Uterus (tissue), 3 donors: ENCODE measurements at regions not wholly inside any gene's neighbourhood (a gene's known extent, or its start where the extent isn't known, plus 50 kb on each side); places are given as distances from the start of the nearest gene placed in this dataset.

Source experiments
- DNase-seq, 2 donors: peaks; one replicate each; pipeline ENCODE4 v3.0.0-alpha.2; 2019 to 2020
- H3K27ac ChIP-seq, 2 donors: fragments of 200-600 bp; sonication (generic); 1 replicate in 1 of 2; 2 replicates in 1 of 2; pipeline ENCODE4 v1.5.1; 2016 to 2018
- H3K27me3 ChIP-seq, 2 donors: fragments of 200-600 bp; sonication (generic); one replicate each; pipeline ENCODE4 v1.5.1; 2018 to 2019; ENCODE audit warnings: control low read depth in 1 of 2
- H3K36me3 ChIP-seq, 2 donors: fragments of 200-600 bp; sonication (generic); one replicate each; pipeline ENCODE4 v1.5.1; 2019; ENCODE audit warnings: control low read depth in 1 of 2
- H3K4me1 ChIP-seq, 2 donors: fragments of 200-600 bp; sonication (generic); one replicate each; pipeline ENCODE4 v1.5.1; 2018 to 2019; ENCODE audit warnings: control low read depth in 1 of 2
- H3K4me3 ChIP-seq, 2 donors: fragments of 200-600 bp; sonication (generic); 1 replicate in 1 of 2; 2 replicates in 1 of 2; pipeline ENCODE4 v1.5.1; 2018 to 2019; ENCODE audit warnings: mild to moderate bottlenecking in 1 of 2
- H3K9me3 ChIP-seq, 2 donors: fragments of 200-600 bp; sonication (generic); one replicate each; pipeline ENCODE4 v1.5.1; 2019; ENCODE audit warnings: control low read depth in 1 of 2
- POLR2A ChIP-seq, 2 donors: fragments of 450-650 bp; IDR thresholded peaks; one replicate each; pipeline ENCODE4 v1.6.1; 2016; ENCODE audit warnings: antibody characterized with exemption in 2 of 2, mild to moderate bottlenecking in 1 of 2, moderate library complexity in 1 of 2
- intact Hi-C: fragments of 100-400 bp; cut with DNase I; formaldehyde crosslinking; loops from one replicate; pipeline ENCODE4 v1.15.1; 2023; ENCODE audit warnings: low total_unique reads
- TF ChIP-seq, protein P1 (sequence below), 4 experiments: fragments of 200-600 bp in 2 of 4; fragments of 450-650 bp in 2 of 4; sonication (generic) in 2 of 4; IDR thresholded peaks; one replicate each; pipeline ENCODE4 v1.5.1; 2016 to 2019; ENCODE audit warnings: antibody characterized with exemption in 4 of 4, mild to moderate bottlenecking in 2 of 4, moderate library complexity in 1 of 4
- donor health status: DM: yes; HTN: yes; CAD: no.

GRCh38 chr4:38392223-38392855 lies 271.7 kb upstream of the KLF3 start:
- Histone ChIP-seq H3K27me3 (no peaks in the 10 kb centered on the region), H3K4me3 (no peak overlapping the region), H3K4me1 (peaks cover 3 to 9% of the 10 kb centered on the region in 2 donors), H3K9me3 (no peaks in the 10 kb centered on the region), H3K36me3 (no peaks in the 10 kb centered on the region), H3K27ac (no peak overlapping the region)
- no peak for TF ChIP-seq POLR2A (IDR thresholded peaks at IDR 0.05)
- TF ChIP-seq, protein P1, sequence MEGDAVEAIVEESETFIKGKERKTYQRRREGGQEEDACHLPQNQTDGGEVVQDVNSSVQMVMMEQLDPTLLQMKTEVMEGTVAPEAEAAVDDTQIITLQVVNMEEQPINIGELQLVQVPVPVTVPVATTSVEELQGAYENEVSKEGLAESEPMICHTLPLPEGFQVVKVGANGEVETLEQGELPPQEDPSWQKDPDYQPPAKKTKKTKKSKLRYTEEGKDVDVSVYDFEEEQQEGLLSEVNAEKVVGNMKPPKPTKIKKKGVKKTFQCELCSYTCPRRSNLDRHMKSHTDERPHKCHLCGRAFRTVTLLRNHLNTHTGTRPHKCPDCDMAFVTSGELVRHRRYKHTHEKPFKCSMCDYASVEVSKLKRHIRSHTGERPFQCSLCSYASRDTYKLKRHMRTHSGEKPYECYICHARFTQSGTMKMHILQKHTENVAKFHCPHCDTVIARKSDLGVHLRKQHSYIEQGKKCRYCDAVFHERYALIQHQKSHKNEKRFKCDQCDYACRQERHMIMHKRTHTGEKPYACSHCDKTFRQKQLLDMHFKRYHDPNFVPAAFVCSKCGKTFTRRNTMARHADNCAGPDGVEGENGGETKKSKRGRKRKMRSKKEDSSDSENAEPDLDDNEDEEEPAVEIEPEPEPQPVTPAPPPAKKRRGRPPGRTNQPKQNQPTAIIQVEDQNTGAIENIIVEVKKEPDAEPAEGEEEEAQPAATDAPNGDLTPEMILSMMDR (IDR thresholded peaks at IDR 0.05), result no peak
- intact Hi-C loops, result no loop called here
- DNase-seq, result no peak

DNA sequence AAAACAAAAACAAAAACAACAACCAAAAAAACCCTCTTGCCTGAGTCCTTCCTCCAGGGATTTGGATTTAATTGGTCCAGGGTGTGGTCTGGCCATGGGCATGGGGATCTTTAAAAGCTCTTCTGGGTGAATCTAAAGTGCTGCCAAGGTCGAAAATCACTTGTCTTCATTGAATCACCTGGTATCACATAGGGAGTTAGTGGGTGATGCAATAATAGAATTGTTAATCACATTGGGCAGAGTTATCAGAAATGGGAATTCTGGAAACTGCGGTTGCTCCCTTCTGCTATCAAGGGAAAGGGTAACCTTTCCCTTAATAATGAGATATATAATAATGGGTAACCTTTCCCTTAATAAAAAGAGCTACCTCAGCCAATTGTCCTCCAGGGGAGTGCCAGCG lies 267.9 kb upstream of the KLF3 start:
- TF ChIP-seq, protein P1 (IDR thresholded peaks at IDR 0.05), result no peak
- no peak for TF ChIP-seq POLR2A (IDR thresholded peaks at IDR 0.05)
- intact Hi-C loops, result no loop called here
- H3K9me3 ChIP-seq, result no peaks in the 10 kb centered on the region
- H3K36me3 ChIP-seq, result no peaks in the 10 kb centered on the region
- H3K27me3 ChIP-seq, result no peaks in the 10 kb centered on the region
- DNase-seq, result no peak
- no peak overlapping the region for H3K4me3 ChIP-seq
- H3K4me1 ChIP-seq, result no peaks in the 10 kb centered on the region
- no peak overlapping the region for H3K27ac ChIP-seq

DNA sequence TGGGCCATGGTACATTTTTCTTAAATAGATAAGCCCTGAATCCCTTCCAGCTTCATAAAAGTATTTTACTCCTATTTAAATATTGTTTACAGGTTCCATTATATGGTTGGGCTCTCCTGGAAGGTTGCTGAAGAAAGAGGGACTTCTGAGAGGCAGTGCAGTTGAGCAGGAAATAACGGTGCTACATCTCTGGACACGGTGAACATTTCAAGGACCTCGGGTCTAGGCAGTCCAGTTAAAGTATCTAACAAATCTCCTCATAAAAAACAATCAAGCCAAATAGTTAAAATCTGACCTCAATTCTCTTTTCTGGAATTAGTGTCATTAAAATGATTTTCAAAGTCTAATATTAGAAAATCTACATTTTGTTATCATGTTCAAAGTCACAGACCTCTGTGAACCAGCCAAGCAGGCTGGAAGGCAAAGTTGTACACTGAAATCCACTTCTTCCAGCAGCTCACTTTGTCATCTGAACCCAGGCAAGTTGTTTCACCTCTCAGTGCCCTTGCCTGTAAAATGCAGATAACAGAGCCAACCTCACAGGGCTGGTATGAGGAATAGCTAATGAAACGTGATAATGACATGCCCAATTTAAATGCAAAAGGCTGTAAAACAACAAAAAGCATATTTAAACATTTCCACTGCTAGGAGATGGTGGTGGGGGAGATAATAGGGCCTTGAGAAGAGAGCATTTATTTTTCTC lies 267.0 kb upstream of the KLF3 start:
- no peaks in the 10 kb centered on the region for H3K27me3 ChIP-seq
- H3K27ac ChIP-seq, result no peak overlapping the region
- no peak overlapping the region for H3K4me3 ChIP-seq
- H3K4me1 ChIP-seq, result no peaks in the 10 kb centered on the region
- no peak for DNase-seq
- intact Hi-C loops, result no loop called here
- no peak for TF ChIP-seq POLR2A (IDR thresholded peaks at IDR 0.05)
- TF ChIP-seq, protein P1 (IDR thresholded peaks at IDR 0.05), result no peak
- no peaks in the 10 kb centered on the region for H3K9me3 ChIP-seq
- H3K36me3 ChIP-seq, result no peaks in the 10 kb centered on the region

DNA sequence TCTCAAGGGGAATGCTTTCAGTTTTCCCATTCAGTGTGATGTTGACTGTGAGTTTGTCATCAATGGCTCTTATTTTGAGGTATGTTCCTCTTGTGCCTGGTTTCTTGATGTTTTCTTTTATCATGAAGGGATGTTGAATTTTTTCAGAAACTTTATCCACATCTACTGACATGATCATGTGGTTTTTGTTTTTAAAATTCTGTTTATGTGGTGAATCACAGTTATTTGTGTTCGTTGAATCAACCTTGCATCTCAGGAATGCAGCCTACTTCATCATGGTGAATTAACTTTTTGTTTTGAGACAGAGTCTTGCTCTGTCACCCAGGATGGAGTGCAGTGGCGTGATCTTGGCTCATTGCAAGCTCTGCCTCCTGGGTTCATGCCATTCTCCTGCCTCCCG lies 263.1 kb upstream of the KLF3 start:
- Histone ChIP-seq H3K27ac (no peak overlapping the region), H3K4me3 (no peak overlapping the region), H3K27me3 (no peaks in the 10 kb centered on the region), H3K9me3 (no peaks in the 10 kb centered on the region), H3K36me3 (no peaks in the 10 kb centered on the region), H3K4me1 (no peaks in the 10 kb centered on the region)
- DNase-seq, result no peak
- TF ChIP-seq, protein P1 (IDR thresholded peaks at IDR 0.05), result no peak
- TF ChIP-seq POLR2A (IDR thresholded peaks at IDR 0.05), result no peak
- intact Hi-C loops, result no loop called here

GRCh38 chr4:38406243-38406642 lies 257.8 kb upstream of the KLF3 start:
- H3K4me3 ChIP-seq, result no peak overlapping the region
- H3K9me3 ChIP-seq, result no peaks in the 10 kb centered on the region
- no peaks in the 10 kb centered on the region for H3K36me3 ChIP-seq
- DNase-seq, result no peak
- no peaks in the 10 kb centered on the region for H3K4me1 ChIP-seq
- TF ChIP-seq POLR2A (IDR thresholded peaks at IDR 0.05), result no peak
- TF ChIP-seq, protein P1 (IDR thresholded peaks at IDR 0.05), result no peak
- intact Hi-C loops, result no loop called here
- no peak overlapping the region for H3K27ac ChIP-seq
- no peaks in the 10 kb centered on the region for H3K27me3 ChIP-seq
